Panc1 (cell line): ENCODE measurements at regions not wholly inside any gene's neighbourhood (a gene's known extent, or its start where the extent isn't known, plus 50 kb on each side); places are given as distances from the start of the nearest gene placed in this dataset.

Experiments used
- CTCF ChIP-seq: fragments of 450-650 bp; IDR thresholded peaks from 2 replicates; pipeline ENCODE4 v1.5.1; 2017; ENCODE audit warnings: mild to moderate bottlenecking
- POLR2AphosphoS5 ChIP-seq: IDR thresholded peaks from 2 replicates; pipeline ENCODE4 v1.6.1; 2012; ENCODE audit warnings: mild to moderate bottlenecking, low read depth, low read length, moderate library complexity
- TCF7L2 ChIP-seq: IDR thresholded peaks from 2 replicates; pipeline ENCODE4 v1.6.1; 2011; ENCODE audit warnings: mild to moderate bottlenecking, low read depth, low read length, inconsistent platforms

DNA sequence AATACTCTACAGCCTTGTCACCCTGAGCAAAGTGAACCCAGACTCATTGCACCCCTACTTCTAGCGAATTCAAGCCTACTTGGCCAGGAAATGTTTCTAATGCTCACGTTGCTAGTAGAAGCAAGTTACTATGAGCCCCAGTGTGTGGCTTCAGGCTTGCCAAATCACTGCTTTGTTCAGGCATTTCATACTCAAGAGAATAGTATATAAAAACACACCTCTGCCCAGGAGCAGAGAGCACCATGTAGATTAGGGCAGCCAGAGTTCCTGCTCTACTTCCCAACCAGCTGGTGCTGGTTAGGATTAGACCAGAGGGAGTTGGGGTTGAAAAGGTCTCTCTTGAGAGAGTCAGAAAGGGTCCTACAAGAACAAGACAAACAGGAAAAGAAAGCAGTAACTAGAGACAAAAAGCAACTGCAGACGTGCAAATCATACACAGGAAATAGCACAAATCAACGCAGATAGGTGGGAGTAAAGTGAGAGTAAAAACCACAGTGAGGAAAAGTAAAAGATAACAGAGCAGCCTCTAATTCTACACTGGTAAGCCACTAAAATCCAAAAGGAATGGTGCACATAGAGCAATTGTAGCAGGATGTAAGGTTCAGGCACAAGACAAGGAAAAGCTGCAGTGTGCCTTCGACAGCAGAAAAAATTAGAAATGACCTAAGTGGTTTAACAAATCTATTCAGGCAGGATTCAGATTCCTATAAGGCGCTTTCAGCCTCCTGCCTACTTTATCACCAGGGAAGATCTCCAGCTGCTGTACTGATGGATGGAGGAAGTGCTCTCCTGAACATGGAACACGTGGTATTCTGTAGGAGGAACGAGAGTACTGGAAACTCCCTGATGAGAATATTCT lies 49.6 kb upstream of the KIF2A start:
- TF ChIP-seq POLR2AphosphoS5 (no peak), CTCF (no peak), TCF7L2 (no peak)
